H9 (cell line): ENCODE measurements at regions not wholly inside any gene's neighbourhood (a gene's known extent, or its start where the extent isn't known, plus 50 kb on each side); places are given as distances from the start of the nearest gene placed in this dataset.

Source experiments
- DNase-seq: peaks from one replicate; pipeline ENCODE4 v3.0.0-alpha.2; 2017
- H2AFZ ChIP-seq: one replicate; pipeline ENCODE4 v1.6.1; 2013; ENCODE audit warnings: mild to moderate bottlenecking, low read length, control low read depth, moderate library complexity
- H2AK5ac ChIP-seq: 2 replicates; pipeline ENCODE4 v1.6.1; 2013; ENCODE audit warnings: low read length, control low read depth, mixed read lengths; ENCODE audit not compliant: insufficient read length
- H2BK120ac ChIP-seq: one replicate; pipeline ENCODE4 v1.6.1; 2013; ENCODE audit warnings: low read depth, mild to moderate bottlenecking, low read length, control low read depth, inconsistent platforms; ENCODE audit not compliant: poor library complexity, severe bottlenecking
- H2BK12ac ChIP-seq: 2 replicates; pipeline ENCODE4 v1.6.1; 2013; ENCODE audit warnings: low read length, control low read depth, mixed read lengths, low read depth; ENCODE audit not compliant: insufficient read length
- H2BK15ac ChIP-seq: 2 replicates; pipeline ENCODE4 v1.6.1; 2013; ENCODE audit warnings: low read depth, low read length, control low read depth
- H2BK20ac ChIP-seq: one replicate; pipeline ENCODE4 v1.6.1; 2013; ENCODE audit warnings: low read depth, mild to moderate bottlenecking, low read length, control low read depth, inconsistent platforms; ENCODE audit not compliant: poor library complexity, severe bottlenecking
- H2BK5ac ChIP-seq: 2 replicates; pipeline ENCODE4 v1.6.1; 2013; ENCODE audit warnings: low read length, control low read depth, mixed read lengths; ENCODE audit not compliant: insufficient read length
- H3K14ac ChIP-seq: 2 replicates; pipeline ENCODE4 v1.6.1; 2013; ENCODE audit warnings: low read length, control low read depth; ENCODE audit not compliant: insufficient read depth
- H3K18ac ChIP-seq: 2 replicates; pipeline ENCODE4 v1.6.1; 2013; ENCODE audit warnings: low read depth, mild to moderate bottlenecking, mixed read lengths, low read length, control low read depth; ENCODE audit not compliant: insufficient read length
- H3K23ac ChIP-seq: 2 replicates; pipeline ENCODE4 v1.6.1; 2013; ENCODE audit warnings: low read length, control low read depth, mixed read lengths, low read depth; ENCODE audit not compliant: insufficient read length
- H3K23me2 ChIP-seq: 2 replicates; pipeline ENCODE4 v1.6.1; 2013; ENCODE audit warnings: low read depth, mild to moderate bottlenecking, mixed read lengths, low read length, control low read depth; ENCODE audit not compliant: insufficient read length, poor library complexity, severe bottlenecking
- H3K27ac ChIP-seq: 2 replicates; pipeline ENCODE4 v1.5.1; 2013; ENCODE audit warnings: low read length, control low read depth, mixed read lengths, low read depth; ENCODE audit not compliant: insufficient read length
- H3K27me3 ChIP-seq: 2 replicates; pipeline ENCODE4 v1.6.1; 2013; ENCODE audit warnings: low read length, control low read depth, inconsistent platforms; ENCODE audit not compliant: insufficient read depth
- H3K4ac ChIP-seq: 2 replicates; pipeline ENCODE4 v1.6.1; 2013; ENCODE audit warnings: low read depth, mild to moderate bottlenecking, control low read depth, inconsistent platforms, low read length, moderate library complexity
- H3K4me1 ChIP-seq: 2 replicates; pipeline ENCODE4 v1.6.1; 2013; ENCODE audit warnings: low read length, control low read depth, inconsistent platforms; ENCODE audit not compliant: insufficient read depth
- H3K4me2 ChIP-seq: 2 replicates; pipeline ENCODE4 v1.6.1; 2013; ENCODE audit warnings: low read length, control low read depth, mixed read lengths; ENCODE audit not compliant: insufficient read length, insufficient read depth
- H3K56ac ChIP-seq: 2 replicates; pipeline ENCODE4 v1.6.1; 2013; ENCODE audit warnings: low read depth, mild to moderate bottlenecking, mixed read lengths, low read length, control low read depth; ENCODE audit not compliant: insufficient read length
- H3K79me1 ChIP-seq: 2 replicates; pipeline ENCODE4 v1.6.1; 2013; ENCODE audit warnings: low read depth, mild to moderate bottlenecking, moderate library complexity, low read length, control low read depth, inconsistent platforms; ENCODE audit not compliant: insufficient read depth, poor library complexity, severe bottlenecking
- H3K79me2 ChIP-seq: 2 replicates; pipeline ENCODE4 v1.6.1; 2013; ENCODE audit warnings: low read length, control low read depth, inconsistent platforms; ENCODE audit not compliant: insufficient read depth
- H3K9ac ChIP-seq: 2 replicates; pipeline ENCODE4 v1.6.1; 2013; ENCODE audit warnings: low read length, control low read depth, mixed read lengths; ENCODE audit not compliant: insufficient read length; ENCODE audit errors: extremely low read depth
- H3K9me3 ChIP-seq: one replicate; pipeline ENCODE4 v1.6.1; 2013; ENCODE audit warnings: low read depth, low read length, inconsistent platforms; ENCODE audit not compliant: control insufficient read depth
- H3T11ph ChIP-seq: one replicate; pipeline ENCODE4 v1.6.1; 2013; ENCODE audit warnings: mild to moderate bottlenecking, low read length, control low read depth, inconsistent platforms
- H4K20me1 ChIP-seq: one replicate; pipeline ENCODE4 v1.6.1; 2013; ENCODE audit not compliant: control insufficient read depth, insufficient read length, insufficient read depth
- H4K5ac ChIP-seq: 2 replicates; pipeline ENCODE4 v1.6.1; 2013; ENCODE audit warnings: low read depth, mild to moderate bottlenecking, mixed read lengths, low read length, control low read depth; ENCODE audit not compliant: insufficient read length
- H4K8ac ChIP-seq: replicated peaks from 2 replicates; pipeline ENCODE4 v1.6.1; 2013; ENCODE audit warnings: low read length, control low read depth, mixed read lengths, low read depth; ENCODE audit not compliant: insufficient read length
- H4K91ac ChIP-seq: 2 replicates; pipeline ENCODE4 v1.6.1; 2013; ENCODE audit warnings: low read depth, mild to moderate bottlenecking, moderate library complexity, mixed read lengths, low read length, control low read depth; ENCODE audit not compliant: insufficient read length
- H3K27ac Mint-ChIP-seq, 3 experiments: 2 replicates in 2 of 3; 3 replicates in 1 of 3; pipeline ENCODE4 v1.8.0; 2020 to 2021; ENCODE audit warnings: mixed read lengths in 3 of 3, mild to moderate bottlenecking in 1 of 3, moderate library complexity in 1 of 3
- H3K27me3 Mint-ChIP-seq: 2 replicates; pipeline ENCODE4 v1.8.0; 2021; ENCODE audit warnings: low read depth, mild to moderate bottlenecking, moderate library complexity, mixed read lengths
- H3K36me3 Mint-ChIP-seq, 3 experiments: 2 replicates in 2 of 3; 3 replicates in 1 of 3; pipeline ENCODE4 v1.8.0; 2020 to 2021; ENCODE audit warnings: low read depth in 3 of 3, mixed read lengths in 3 of 3; ENCODE audit not compliant: insufficient read depth in 1 of 3
- H3K4me1 Mint-ChIP-seq, 2 experiments: 2 replicates each; pipeline ENCODE4 v1.8.0; 2020; ENCODE audit warnings: mixed read lengths in 2 of 2
- H3K4me3 Mint-ChIP-seq, 2 experiments: 2 replicates in 1 of 2; 3 replicates in 1 of 2; pipeline ENCODE4 v1.8.0; 2020 to 2021; ENCODE audit warnings: mild to moderate bottlenecking in 2 of 2, mixed read lengths in 2 of 2, moderate library complexity in 1 of 2
- H3K9me3 Mint-ChIP-seq, 2 experiments: 2 replicates in 1 of 2; 3 replicates in 1 of 2; pipeline ENCODE4 v1.8.0; 2020; ENCODE audit warnings: mild to moderate bottlenecking in 2 of 2, mixed read lengths in 2 of 2, moderate library complexity in 1 of 2
- CTCF ChIP-seq: fragments of 200-600 bp; sonication (generic); conservative IDR thresholded peaks from 3 replicates; pipeline ENCODE4 v1.8.0; 2021; ENCODE audit warnings: antibody characterized with exemption, mild to moderate bottlenecking
- WGBS: extraction: QIAGEN DNeasy Blood & Tissue Kit; methylation state at CpG from one replicate; pipeline ENCODE4 v1.1.7; 2013; ENCODE audit warnings: missing lambda C conversion rate, low lambda C conversion rate, mixed read lengths; ENCODE audit not compliant: insufficient read length; ENCODE audit errors: extremely low coverage; 5-methylcytosine and 5-hydroxymethylcytosine counted together

DNA sequence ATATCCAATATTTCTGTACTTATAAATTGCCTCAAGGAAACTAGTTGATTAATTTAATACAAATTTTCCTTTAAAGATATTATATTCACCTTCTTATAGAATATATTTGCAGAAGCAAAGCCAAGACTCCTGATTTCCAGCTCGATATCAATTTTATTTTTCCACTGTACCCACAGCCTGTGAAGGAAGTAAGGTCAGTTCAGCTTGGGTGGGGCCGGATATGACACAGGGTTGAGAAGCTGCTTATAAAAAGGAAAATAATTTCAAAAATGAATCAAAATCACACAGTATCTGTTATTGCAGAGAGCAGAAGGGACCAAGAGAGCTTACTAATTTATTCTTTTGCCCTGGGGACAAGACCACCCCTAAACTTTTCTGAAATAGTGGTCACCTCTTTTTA, 491.4 kb downstream of the TUSC7 start:
- H3K9me3 ChIP-seq: no peaks in the 10 kb centered on the region
- H3K4ac ChIP-seq: no peak overlapping the region
- H3K27me3 ChIP-seq: no peaks in the 10 kb centered on the region
- no peaks in the 10 kb centered on the region for H4K20me1 ChIP-seq
- H3K27ac Mint-ChIP-seq: no peak overlapping the region
- no peak overlapping the region for H3K4me3 Mint-ChIP-seq
- no peaks in the 10 kb centered on the region for H3K9me3 Mint-ChIP-seq
- H3K27ac ChIP-seq: no peak overlapping the region
- no peaks in the 10 kb centered on the region for H3K23me2 ChIP-seq
- no peak overlapping the region for H3T11ph ChIP-seq
- no peak overlapping the region for H4K8ac ChIP-seq
- H2AK5ac ChIP-seq: no peak overlapping the region
- H2BK120ac ChIP-seq: no peak overlapping the region
- no peaks in the 10 kb centered on the region for H3K27me3 Mint-ChIP-seq
- H3K18ac ChIP-seq: no peak overlapping the region
- no peaks in the 10 kb centered on the region for H3K79me2 ChIP-seq
- no peak overlapping the region for H2BK12ac ChIP-seq
- TF ChIP-seq CTCF: no peak
- no peak overlapping the region for H2BK20ac ChIP-seq
- H3K4me1 Mint-ChIP-seq: peaks cover 9 to 13% of the 10 kb centered on the region in 2 experiments
- no peaks in the 10 kb centered on the region for H3K36me3 Mint-ChIP-seq
- no peak overlapping the region for H3K14ac ChIP-seq
- H4K5ac ChIP-seq: no peak overlapping the region
- no peak overlapping the region for H3K4me2 ChIP-seq
- H3K9ac ChIP-seq: no peak overlapping the region
- H2AFZ ChIP-seq: no peak overlapping the region
- H3K23ac ChIP-seq: no peak overlapping the region
- no peak overlapping the region for H4K91ac ChIP-seq
- H3K56ac ChIP-seq: no peak overlapping the region
- no peaks in the 10 kb centered on the region for H3K4me1 ChIP-seq
- no peak overlapping the region for H2BK15ac ChIP-seq
- H3K79me1 ChIP-seq: no peaks in the 10 kb centered on the region
- no peak overlapping the region for H2BK5ac ChIP-seq
- WGBS: no CpG with 5 or more reads among the region's 2 CpGs
- DNase-seq: no peak
